Liver (tissue), 8 donors: ENCODE measurements at regions not wholly inside any gene's neighbourhood (a gene's known extent, or its start where the extent isn't known, plus 50 kb on each side); places are given as distances from the start of the nearest gene placed in this dataset.

Source experiments
- DNase-seq: peaks from one replicate; pipeline ENCODE4 v3.0.0-alpha.2; 2017; ENCODE audit warnings: low spot score
- H3K27ac ChIP-seq, 2 donors: one replicate each; pipeline ENCODE4 v1.7.0; 2013; ENCODE audit warnings: inconsistent platforms in 2 of 2, low read length in 2 of 2, control low read depth in 1 of 2, low read depth in 1 of 2, mild to moderate bottlenecking in 1 of 2
- H3K27me3 ChIP-seq, 4 donors: one replicate each; pipeline versions ENCODE4 v1.6.1 to v1.7.0; 2013; ENCODE audit warnings: low read length in 3 of 4, inconsistent platforms in 1 of 4, mild to moderate bottlenecking in 1 of 4, moderate library complexity in 1 of 4; ENCODE audit not compliant: control insufficient read depth in 4 of 4, insufficient read depth in 4 of 4
- H3K36me3 ChIP-seq, 4 donors: one replicate each; pipeline versions ENCODE4 v1.6.1 to v1.7.0; 2013; ENCODE audit warnings: low read length in 3 of 4, mild to moderate bottlenecking in 3 of 4, low read depth in 1 of 4, moderate library complexity in 1 of 4; ENCODE audit not compliant: control insufficient read depth in 4 of 4, insufficient read depth in 3 of 4
- H3K4me1 ChIP-seq, 4 donors: one replicate each; pipeline versions ENCODE4 v1.6.1 to v1.7.0; 2013; ENCODE audit warnings: low read length in 3 of 4, mild to moderate bottlenecking in 3 of 4, moderate library complexity in 1 of 4; ENCODE audit not compliant: control insufficient read depth in 4 of 4, insufficient read depth in 4 of 4
- H3K4me3 ChIP-seq, 3 donors: one replicate each; pipeline versions ENCODE4 v1.6.1 to v1.7.0; 2013; ENCODE audit warnings: low read length in 3 of 3, control low read depth in 1 of 3, low read depth in 1 of 3, mild to moderate bottlenecking in 1 of 3
- H3K9ac ChIP-seq, 2 donors: one replicate each; pipeline ENCODE4 v1.7.0; 2013; ENCODE audit warnings: low read length in 2 of 2, mild to moderate bottlenecking in 2 of 2, moderate library complexity in 2 of 2, control low read depth in 1 of 2, low read depth in 1 of 2
- H3K9me3 ChIP-seq, 4 donors: one replicate each; pipeline versions ENCODE4 v1.6.1 to v1.7.0; 2013; ENCODE audit warnings: low read length in 3 of 4; ENCODE audit not compliant: control insufficient read depth in 4 of 4
- CTCF ChIP-seq: fragments of 150-350 bp; IDR thresholded peaks from 2 replicates; pipeline ENCODE4 v1.5.1; 2017; ENCODE audit warnings: improper control_type of control experiment, low read depth, low read length; ENCODE audit not compliant: missing input control
- EGR1 ChIP-seq, 2 donors: IDR thresholded peaks; 2 replicates each; pipeline ENCODE4 v1.6.1; 2016 to 2018; ENCODE audit warnings: antibody characterized with exemption in 2 of 2, low read depth in 2 of 2
- FOXA1 ChIP-seq: IDR thresholded peaks from 2 replicates; pipeline ENCODE4 v1.6.1; 2016; ENCODE audit warnings: antibody characterized with exemption
- FOXA2 ChIP-seq: IDR thresholded peaks from 2 replicates; pipeline ENCODE4 v1.6.1; 2016; ENCODE audit warnings: antibody characterized with exemption
- GABPA ChIP-seq, 2 donors: IDR thresholded peaks in 1 of 2; conservative IDR thresholded peaks in 1 of 2; 2 replicates each; pipeline ENCODE4 v1.6.1; 2016; ENCODE audit warnings: antibody characterized with exemption in 2 of 2, mild to moderate bottlenecking in 1 of 2, moderate library complexity in 1 of 2
- HNF4A ChIP-seq, 2 donors: conservative IDR thresholded peaks; 2 replicates each; pipeline ENCODE4 v1.6.1; 2016; ENCODE audit warnings: antibody characterized with exemption in 2 of 2, mild to moderate bottlenecking in 2 of 2
- HNF4G ChIP-seq: IDR thresholded peaks from 2 replicates; pipeline ENCODE4 v1.6.1; 2016; ENCODE audit warnings: antibody characterized with exemption
- JUND ChIP-seq, 2 donors: IDR thresholded peaks; 2 replicates each; pipeline ENCODE4 v1.6.1; 2016; ENCODE audit warnings: antibody characterized with exemption in 2 of 2
- NR2F2 ChIP-seq: IDR thresholded peaks from 2 replicates; pipeline ENCODE4 v1.6.1; 2016; ENCODE audit warnings: antibody characterized with exemption
- RAD21 ChIP-seq, 2 donors: IDR thresholded peaks; 2 replicates each; pipeline ENCODE4 v1.6.1; 2016; ENCODE audit warnings: antibody characterized with exemption in 2 of 2, mild to moderate bottlenecking in 2 of 2
- REST ChIP-seq: IDR thresholded peaks from 2 replicates; pipeline ENCODE4 v1.6.1; 2016; ENCODE audit warnings: antibody characterized with exemption, mild to moderate bottlenecking
- RXRA ChIP-seq, 2 donors: IDR thresholded peaks; 2 replicates each; pipeline ENCODE4 v1.6.1; 2017 to 2018; ENCODE audit warnings: antibody characterized with exemption in 2 of 2, mild to moderate bottlenecking in 1 of 2
- SP1 ChIP-seq: IDR thresholded peaks from 2 replicates; pipeline ENCODE4 v1.6.1; 2018; ENCODE audit warnings: antibody characterized with exemption, mild to moderate bottlenecking
- TAF1 ChIP-seq: conservative IDR thresholded peaks from 2 replicates; pipeline ENCODE4 v1.6.1; 2016; ENCODE audit warnings: antibody characterized with exemption, mild to moderate bottlenecking
- YY1 ChIP-seq: IDR thresholded peaks from 2 replicates; pipeline ENCODE4 v1.6.1; 2016; ENCODE audit warnings: antibody characterized with exemption, mild to moderate bottlenecking
- WGBS: extraction: QIAGEN DNeasy Blood & Tissue Kit; methylation state at CpG from one replicate; pipeline ENCODE4 v1.1.7; 2013; 5-methylcytosine and 5-hydroxymethylcytosine counted together
- TF ChIP-seq, protein P1 (sequence below): IDR thresholded peaks from 2 replicates; pipeline ENCODE4 v1.6.1; 2016; ENCODE audit warnings: antibody characterized with exemption
- donor health status: healthy.
- donor health status: healthy.
- donor health status: healthy.
- donor health status: healthy.
- donor health status: healthy.

DNA sequence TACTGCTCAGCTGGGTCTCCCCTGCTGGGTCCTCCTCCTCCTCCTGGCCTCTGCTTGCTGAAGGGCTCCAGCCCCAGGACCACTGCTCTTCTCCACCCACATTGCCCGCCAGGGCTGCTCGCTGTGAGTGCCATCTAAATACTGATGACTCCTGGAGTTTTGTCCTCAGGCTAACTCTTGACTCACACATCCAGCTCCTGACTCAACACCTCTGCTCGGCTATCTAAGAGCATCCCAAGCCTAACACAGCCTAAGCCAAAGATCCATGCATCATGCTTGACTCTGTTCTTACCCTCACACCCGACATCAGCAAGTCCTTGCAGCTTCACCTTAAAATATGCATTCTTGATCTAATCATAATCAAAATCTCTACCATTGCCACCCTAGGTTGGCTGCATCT, 260.2 kb downstream of the KLF13 start:
- Histone ChIP-seq H3K4me3 (no peak overlapping the region), H3K27me3 (no peaks in the 10 kb centered on the region), H3K9ac (no peak overlapping the region), H3K27ac (no peak overlapping the region), H3K4me1 (no peaks in the 10 kb centered on the region), H3K9me3 (no peaks in the 10 kb centered on the region), H3K36me3 (no peaks in the 10 kb centered on the region)
- DNase-seq: no peak
- 79% methylated on average over 4 of the region's 4 CpGs for WGBS
- TF ChIP-seq FOXA2 (no peak), RAD21 (IDR thresholded peaks at IDR 0.05) (no peak), JUND (IDR thresholded peaks at IDR 0.05) (no peak), RXRA (IDR thresholded peaks at IDR 0.05) (no peak), YY1 (no peak)

- DNase-seq: no peak
- Histone ChIP-seq H3K4me1 (no peaks in the 10 kb centered on the region), H3K9ac (no peak overlapping the region), H3K4me3 (no peak overlapping the region), H3K27ac (no peak overlapping the region), H3K27me3 (no peaks in the 10 kb centered on the region), H3K9me3 (no peaks in the 10 kb centered on the region), H3K36me3 (no peaks in the 10 kb centered on the region)
- 96% methylated on average over 4 of the region's 4 CpGs for WGBS
- no peak for TF ChIP-seq HNF4A (conservative IDR thresholded peaks at IDR 0.05)
- TF ChIP-seq, protein P1, sequence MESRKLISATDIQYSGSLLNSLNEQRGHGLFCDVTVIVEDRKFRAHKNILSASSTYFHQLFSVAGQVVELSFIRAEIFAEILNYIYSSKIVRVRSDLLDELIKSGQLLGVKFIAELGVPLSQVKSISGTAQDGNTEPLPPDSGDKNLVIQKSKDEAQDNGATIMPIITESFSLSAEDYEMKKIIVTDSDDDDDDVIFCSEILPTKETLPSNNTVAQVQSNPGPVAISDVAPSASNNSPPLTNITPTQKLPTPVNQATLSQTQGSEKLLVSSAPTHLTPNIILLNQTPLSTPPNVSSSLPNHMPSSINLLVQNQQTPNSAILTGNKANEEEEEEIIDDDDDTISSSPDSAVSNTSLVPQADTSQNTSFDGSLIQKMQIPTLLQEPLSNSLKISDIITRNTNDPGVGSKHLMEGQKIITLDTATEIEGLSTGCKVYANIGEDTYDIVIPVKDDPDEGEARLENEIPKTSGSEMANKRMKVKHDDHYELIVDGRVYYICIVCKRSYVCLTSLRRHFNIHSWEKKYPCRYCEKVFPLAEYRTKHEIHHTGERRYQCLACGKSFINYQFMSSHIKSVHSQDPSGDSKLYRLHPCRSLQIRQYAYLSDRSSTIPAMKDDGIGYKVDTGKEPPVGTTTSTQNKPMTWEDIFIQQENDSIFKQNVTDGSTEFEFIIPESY: no peak
- TF ChIP-seq TAF1: no peak
- TF ChIP-seq RXRA (IDR thresholded peaks at IDR 0.05): no peak
- no peak for TF ChIP-seq REST
- TF ChIP-seq JUND (IDR thresholded peaks at IDR 0.05): no peak
- no peak for TF ChIP-seq YY1
- no peak for TF ChIP-seq RAD21 (IDR thresholded peaks at IDR 0.05)
- no peak for TF ChIP-seq HNF4G
- TF ChIP-seq GABPA (IDR thresholded peaks at IDR 0.05 in 1 of 2, conservative IDR thresholded peaks at IDR 0.05 in 1 of 2): no peak
- TF ChIP-seq SP1: no peak
Measured at GRCh38 chr15:31587583-31587982, 260.9 kb downstream of the KLF13 start.

DNA sequence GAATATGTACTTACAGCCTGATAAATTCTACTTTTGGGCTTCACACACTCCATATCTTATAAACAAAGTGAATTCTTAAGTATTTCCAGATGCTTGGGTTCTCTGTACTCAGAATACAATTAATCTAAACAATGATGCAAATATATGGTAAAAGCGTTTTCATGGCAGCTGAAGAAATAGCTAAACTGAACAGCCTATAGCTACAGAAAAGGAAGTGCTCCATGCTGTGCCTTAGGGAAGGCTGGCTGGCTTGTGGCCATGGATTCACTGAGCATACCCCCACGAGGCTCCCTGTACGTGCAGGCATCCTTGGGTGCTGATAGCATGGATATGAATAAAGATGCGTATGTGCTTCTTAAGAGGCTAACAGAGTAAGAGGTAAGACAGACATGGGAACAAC, 264.0 kb downstream of the KLF13 start:
- 84% methylated on average over 4 of the region's 4 CpGs for WGBS
- Histone ChIP-seq H3K9ac (no peak overlapping the region), H3K4me1 (no peaks in the 10 kb centered on the region), H3K27me3 (no peaks in the 10 kb centered on the region), H3K27ac (no peak overlapping the region), H3K36me3 (no peaks in the 10 kb centered on the region), H3K9me3 (no peaks in the 10 kb centered on the region), H3K4me3 (no peak overlapping the region)
- TF ChIP-seq RAD21 (IDR thresholded peaks at IDR 0.05): no peak
- no peak for TF ChIP-seq GABPA (IDR thresholded peaks at IDR 0.05 in 1 of 2, conservative IDR thresholded peaks at IDR 0.05 in 1 of 2)
- TF ChIP-seq, protein P1: no peak
- TF ChIP-seq NR2F2: no peak
- no peak for TF ChIP-seq HNF4A (conservative IDR thresholded peaks at IDR 0.05)
- TF ChIP-seq FOXA1: no peak
- no peak for TF ChIP-seq YY1
- TF ChIP-seq HNF4G: no peak
- no peak for TF ChIP-seq EGR1 (IDR thresholded peaks at IDR 0.05; ENCODE audit: low read depth in 2 of 2)
- TF ChIP-seq JUND (IDR thresholded peaks at IDR 0.05): no peak
- TF ChIP-seq CTCF: no peak
- TF ChIP-seq FOXA2: no peak
- no peak for DNase-seq
